Brain microvascular endothelial cell (primary cell): ENCODE measurements at regions not wholly inside any gene's neighbourhood (a gene's known extent, or its start where the extent isn't known, plus 50 kb on each side); places are given as distances from the start of the nearest gene placed in this dataset.
"Not testable (repeated sequence)": the region's sequence is repeated elsewhere in the genome, so short reads cannot be mapped to it uniquely, and the experiment has no call there.

ENCODE experiments used
- DNase-seq: peaks from one replicate; pipeline ENCODE4 v3.0.0-alpha.2; 2020
- H3K27ac ChIP-seq: fragments of 250-450 bp; sonication (Bioruptor Pico); 2 replicates; pipeline ENCODE4 v1.5.1; 2020; ENCODE audit warnings: mild to moderate bottlenecking, moderate library complexity
- H3K27me3 ChIP-seq: fragments of 250-450 bp; sonication (Bioruptor Pico); replicated peaks from 2 replicates; pipeline ENCODE4 v1.5.1; 2020; ENCODE audit warnings: mild to moderate bottlenecking
- H3K36me3 ChIP-seq: fragments of 250-450 bp; sonication (Bioruptor Pico); replicated peaks from 2 replicates; pipeline ENCODE4 v1.5.1; 2020; ENCODE audit warnings: mild to moderate bottlenecking
- H3K4me3 ChIP-seq: 2 replicates; pipeline ENCODE4 v1.5.1; 2011; ENCODE audit warnings: low read depth, mild to moderate bottlenecking, control low read depth, low read length, moderate library complexity
- in situ Hi-C: cut with HindIII; loops from 2 replicates; pipeline ENCODE4 v1.10.0; 2017; ENCODE audit warnings: low sequenced_read_pairs, low pct_ligation_motif_present
- TF ChIP-seq, protein P1 (sequence below): IDR thresholded peaks from 2 replicates; pipeline ENCODE4 v1.5.1; 2011; ENCODE audit warnings: low read depth, mild to moderate bottlenecking, moderate library complexity, low read length, control low read depth, inconsistent platforms; ENCODE audit errors: missing control alignments

DNA sequence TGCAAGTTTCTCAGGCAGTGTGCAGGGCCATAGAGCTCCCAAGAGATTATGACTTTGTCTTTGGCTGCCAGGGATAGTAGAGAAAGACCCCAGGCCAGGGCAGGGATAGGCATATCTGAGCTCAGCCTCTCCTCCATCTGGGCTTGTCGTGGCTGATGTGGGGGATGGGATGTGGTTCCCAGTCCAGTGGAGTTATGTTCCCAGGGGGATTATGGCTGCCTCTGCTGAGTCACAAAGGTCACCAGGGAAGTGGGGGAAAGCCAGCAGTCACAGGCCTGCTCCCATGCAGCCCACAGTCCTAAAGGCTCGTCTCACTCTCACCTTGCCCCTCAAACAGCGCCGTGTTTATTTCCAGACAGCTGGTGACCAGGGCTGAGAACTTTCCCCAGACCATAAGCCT, 354.9 kb downstream of the SI start:
- H3K27ac ChIP-seq = no peak overlapping the region
- in situ Hi-C loops = no loop called here
- TF ChIP-seq, protein P1, sequence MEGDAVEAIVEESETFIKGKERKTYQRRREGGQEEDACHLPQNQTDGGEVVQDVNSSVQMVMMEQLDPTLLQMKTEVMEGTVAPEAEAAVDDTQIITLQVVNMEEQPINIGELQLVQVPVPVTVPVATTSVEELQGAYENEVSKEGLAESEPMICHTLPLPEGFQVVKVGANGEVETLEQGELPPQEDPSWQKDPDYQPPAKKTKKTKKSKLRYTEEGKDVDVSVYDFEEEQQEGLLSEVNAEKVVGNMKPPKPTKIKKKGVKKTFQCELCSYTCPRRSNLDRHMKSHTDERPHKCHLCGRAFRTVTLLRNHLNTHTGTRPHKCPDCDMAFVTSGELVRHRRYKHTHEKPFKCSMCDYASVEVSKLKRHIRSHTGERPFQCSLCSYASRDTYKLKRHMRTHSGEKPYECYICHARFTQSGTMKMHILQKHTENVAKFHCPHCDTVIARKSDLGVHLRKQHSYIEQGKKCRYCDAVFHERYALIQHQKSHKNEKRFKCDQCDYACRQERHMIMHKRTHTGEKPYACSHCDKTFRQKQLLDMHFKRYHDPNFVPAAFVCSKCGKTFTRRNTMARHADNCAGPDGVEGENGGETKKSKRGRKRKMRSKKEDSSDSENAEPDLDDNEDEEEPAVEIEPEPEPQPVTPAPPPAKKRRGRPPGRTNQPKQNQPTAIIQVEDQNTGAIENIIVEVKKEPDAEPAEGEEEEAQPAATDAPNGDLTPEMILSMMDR = no peak
- no peaks in the 10 kb centered on the region for H3K36me3 ChIP-seq
- no peaks in the 10 kb centered on the region for H3K27me3 ChIP-seq
- DNase-seq = no peak
- H3K4me3 ChIP-seq = no peak overlapping the region

DNA sequence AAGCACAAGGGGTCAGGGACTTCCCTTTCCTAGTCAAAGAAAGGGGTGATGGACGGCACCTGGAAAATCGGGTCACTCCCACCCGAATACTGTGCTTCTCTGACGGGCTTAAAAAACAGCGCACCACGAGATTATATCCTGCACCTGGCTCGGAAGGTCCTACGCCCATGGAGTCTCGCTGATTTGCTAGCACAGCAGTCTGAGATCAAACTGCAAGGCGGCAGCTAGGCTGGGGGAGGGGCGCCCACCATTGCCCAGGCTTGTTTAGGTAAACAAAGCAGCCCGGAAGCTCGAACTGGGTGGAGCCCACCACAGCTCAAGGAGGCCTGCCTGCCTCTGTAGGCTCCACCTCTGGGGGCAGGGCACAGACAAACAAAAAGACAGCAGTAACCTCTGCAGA, 375.5 kb downstream of the SI start:
- H3K4me3 ChIP-seq, in situ Hi-C loops, H3K36me3 ChIP-seq, DNase-seq, H3K27ac ChIP-seq, H3K27me3 ChIP-seq: not testable (repeated sequence)

DNA sequence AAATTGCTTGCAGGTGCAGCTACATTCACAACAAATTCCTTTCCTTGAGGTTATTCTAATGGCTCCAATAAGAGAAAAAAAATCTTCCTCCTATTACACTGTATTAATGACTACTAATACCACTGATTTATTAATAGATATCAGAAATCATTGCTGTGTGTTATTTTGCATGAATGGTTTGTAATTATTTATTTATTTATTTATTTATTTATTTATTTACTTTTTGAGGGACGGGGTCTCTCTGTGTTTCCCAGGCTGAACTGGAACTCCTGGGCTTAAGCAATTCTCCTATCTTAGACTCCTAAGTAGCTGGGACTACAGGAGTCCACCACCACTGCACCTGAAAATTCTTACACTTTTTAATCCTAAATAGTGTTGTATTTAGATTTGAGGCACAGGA, 390.4 kb downstream of the SI start:
- no peaks in the 10 kb centered on the region for H3K27me3 ChIP-seq
- H3K36me3 ChIP-seq = no peaks in the 10 kb centered on the region
- H3K27ac ChIP-seq = no peak overlapping the region
- TF ChIP-seq, protein P1 = no peak
- in situ Hi-C loops = no loop called here
- no peak for DNase-seq
- no peak overlapping the region for H3K4me3 ChIP-seq

DNA sequence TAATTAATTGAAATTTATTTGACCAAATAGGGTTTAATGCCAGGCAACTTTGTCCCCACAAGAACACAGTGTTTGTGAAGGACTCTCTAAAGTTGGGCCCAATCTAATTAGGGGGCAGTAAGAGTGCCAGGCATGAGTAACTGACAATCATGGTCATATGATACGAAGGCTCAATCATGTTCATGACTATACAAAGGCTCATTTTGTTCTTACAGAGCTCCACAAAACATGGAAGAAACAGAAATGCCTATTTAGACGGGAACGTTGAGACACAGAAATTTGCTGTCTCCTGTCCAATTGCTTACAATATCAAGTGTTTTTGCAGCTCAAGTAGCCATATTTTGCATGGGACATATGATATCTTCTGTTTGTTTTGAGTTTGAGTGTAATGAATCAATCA, 391.1 kb downstream of the SI start:
- DNase-seq = no peak

DNA sequence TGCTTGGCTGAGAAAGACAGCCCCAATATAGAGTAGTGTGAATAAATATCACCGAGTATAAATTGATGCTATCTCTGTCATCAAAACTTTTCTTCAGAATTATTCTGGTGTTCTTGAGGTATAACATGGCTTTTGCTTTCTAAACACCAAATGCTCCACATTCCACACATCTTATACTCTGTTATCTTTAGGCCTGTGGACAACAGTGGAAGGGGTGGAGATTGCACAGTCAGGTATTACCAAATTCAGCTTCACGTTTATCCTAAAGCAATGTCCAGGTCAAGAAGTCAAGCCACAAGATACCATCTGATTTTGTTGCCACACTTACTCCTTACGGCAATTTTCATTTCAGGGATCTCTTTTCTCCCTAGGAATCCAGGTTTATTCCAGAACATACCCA, 394.8 kb downstream of the SI start:
- no peaks in the 10 kb centered on the region for H3K36me3 ChIP-seq
- no peaks in the 10 kb centered on the region for H3K27me3 ChIP-seq
- peak; percentile 5 for DNase-seq
- no peak overlapping the region for H3K27ac ChIP-seq
- in situ Hi-C loops = no loop called here
- TF ChIP-seq, protein P1 = no peak
- H3K4me3 ChIP-seq = no peak overlapping the region

More for the DNA sequence above, 391.1 kb downstream of the SI start:
- no peaks in the 10 kb centered on the region for H3K27me3 ChIP-seq
- H3K27ac ChIP-seq = no peak overlapping the region
- in situ Hi-C loops = no loop called here
- H3K4me3 ChIP-seq = no peak overlapping the region
- no peaks in the 10 kb centered on the region for H3K36me3 ChIP-seq
- TF ChIP-seq, protein P1 = no peak

DNA sequence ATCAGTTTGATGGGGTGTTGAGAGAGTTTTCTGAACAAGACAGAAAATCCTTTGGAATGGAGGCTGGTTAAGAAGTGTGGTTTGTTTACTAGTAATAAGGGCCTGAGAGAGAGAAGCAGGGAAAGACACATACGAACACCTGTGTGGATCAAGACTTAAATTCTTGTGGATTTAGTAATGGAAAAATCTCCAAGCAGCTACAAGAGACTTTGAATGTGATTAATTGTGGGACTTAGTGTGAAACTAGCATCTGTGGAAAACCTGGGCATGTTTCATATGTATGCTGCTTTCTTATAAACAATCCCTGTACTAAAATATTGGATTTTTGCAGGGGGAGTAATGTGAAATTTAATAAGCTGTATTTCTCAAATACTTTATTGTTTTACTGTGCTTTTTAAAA, 399.1 kb downstream of the SI start:
- H3K27me3 ChIP-seq = no peaks in the 10 kb centered on the region
- TF ChIP-seq, protein P1 = no peak
- DNase-seq = no peak
- H3K36me3 ChIP-seq = no peaks in the 10 kb centered on the region
- no peak overlapping the region for H3K4me3 ChIP-seq
- H3K27ac ChIP-seq = no peak overlapping the region
- in situ Hi-C loops = no loop called here

DNA sequence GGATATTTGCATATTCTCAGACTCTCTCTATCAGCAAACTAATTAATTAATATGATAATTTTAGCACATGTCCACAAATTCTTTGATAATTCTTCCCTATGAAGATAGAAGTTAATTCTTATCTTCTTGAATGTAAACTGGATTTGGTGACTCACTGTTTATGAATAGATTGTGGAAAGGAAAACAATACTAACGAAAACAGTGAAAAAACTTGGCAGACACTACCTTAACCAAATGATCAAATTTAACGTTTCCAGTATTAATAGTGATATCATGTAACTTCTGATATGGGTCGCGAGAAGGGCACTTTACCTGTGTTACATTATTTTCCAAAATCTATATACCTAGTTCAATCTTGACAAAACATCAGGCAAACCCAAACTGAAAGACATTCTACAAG, 401.0 kb downstream of the SI start:
- in situ Hi-C loops = no loop called here
- Histone ChIP-seq H3K27ac (no peak overlapping the region), H3K4me3 (no peak overlapping the region), H3K36me3 (no peaks in the 10 kb centered on the region), H3K27me3 (no peaks in the 10 kb centered on the region)
- TF ChIP-seq, protein P1 = no peak
- no peak for DNase-seq
